K562 (cell line): ENCODE measurements at regions not wholly inside any gene's neighbourhood (a gene's known extent, or its start where the extent isn't known, plus 50 kb on each side); places are given as distances from the start of the nearest gene placed in this dataset.

Source experiments
- ATAC-seq: fragments of 200-7000 bp; cut with Tn5 transposase; 3 replicates; pipeline ENCODE4 v1.9.1; 2020; ENCODE audit warnings: moderate library complexity
- BruUV-seq: library from RNA; stranded (reverse); fragments of 400-500 nt; replicated peaks from 2 replicates; lab custom pipeline; 2021; lab: Mats Ljungman, UMichigan
- CTCF ChIA-PET: fragments of 300-600 bp; formaldehyde crosslinking; extraction: SDS; loops from one replicate; lab custom pipeline; 2021; ENCODE audit warnings: low intra/inter-chr PET ratio; lab: Yijun Ruan, JAX
- POLR2A ChIA-PET: fragments of 300-600, 350-650 bp; sonication (Branson Sonifier 250); formaldehyde crosslinking; extraction: SDS; loops from one replicate; lab custom pipeline; 2021; ENCODE audit warnings: antibody characterized with exemption, inconsistent platforms; lab: Yijun Ruan, JAX
- DNase-seq, 4 experiments: peaks; one replicate each; pipeline versions ENCODE4 v3.0.0 to v3.0.0-alpha.2; 2011 to 2018; ENCODE audit warnings: low spot score in 3 of 4, mixed read lengths in 3 of 4; ENCODE audit errors: extremely low read depth in 1 of 4
- FAIRE-seq: peaks from 2 replicates; lab custom pipeline; 2011; peaks lifted over from hg19 to GRCh38; lab: Jason Lieb, UNC
- H2AFZ ChIP-seq: 2 replicates; pipeline ENCODE4 v1.6.0; 2011; ENCODE audit warnings: low read depth, low read length, control low read depth, inconsistent platforms
- H3K27ac ChIP-seq: fragments of 200-600 bp; 3 replicates; pipeline ENCODE4 v1.8.0; 2011; ENCODE audit warnings: low read depth, mild to moderate bottlenecking, control low read depth, inconsistent platforms, low read length, moderate library complexity, mixed read lengths; ENCODE audit errors: extremely low read depth
- H3K27me3 ChIP-seq, 2 experiments: fragments of 300-600 bp in 1 of 2; 2 replicates in 1 of 2; 3 replicates in 1 of 2; pipeline versions ENCODE4 v1.6.0 to v1.8.0; 2011; ENCODE audit warnings: inconsistent platforms in 2 of 2, low read length in 2 of 2, mild to moderate bottlenecking in 1 of 2, mixed read lengths in 1 of 2, moderate library complexity in 1 of 2; ENCODE audit not compliant: control insufficient read depth in 2 of 2, insufficient read depth in 2 of 2
- H3K36me3 ChIP-seq: fragments of 300-600 bp; 3 replicates; pipeline ENCODE4 v1.8.0; 2011; ENCODE audit warnings: mild to moderate bottlenecking, low read length, inconsistent platforms; ENCODE audit not compliant: control insufficient read depth, insufficient read depth
- H3K4me1 ChIP-seq, 2 experiments: fragments of 200-600 bp in 1 of 2; replicated peaks in 1 of 2; 2 replicates in 1 of 2; 3 replicates in 1 of 2; pipeline versions ENCODE4 v1.5.1 to v1.8.0; 2011; ENCODE audit warnings: inconsistent platforms in 2 of 2, low read length in 2 of 2, mild to moderate bottlenecking in 1 of 2, mixed read lengths in 1 of 2, moderate library complexity in 1 of 2; ENCODE audit not compliant: control insufficient read depth in 2 of 2, insufficient read depth in 2 of 2
- H3K4me2 ChIP-seq: 2 replicates; pipeline ENCODE4 v1.6.1; 2011; ENCODE audit warnings: low read length, control low read depth, inconsistent platforms, mixed read lengths; ENCODE audit not compliant: insufficient read depth
- H3K4me3 ChIP-seq: fragments of 200-600 bp; sonication (generic), shearing (Covaris generic); 2 replicates; pipeline ENCODE4 v1.5.1; 2016; ENCODE audit warnings: control low read depth, inconsistent platforms
- H3K79me2 ChIP-seq: fragments of 200-600 bp; 3 replicates; pipeline ENCODE4 v1.8.0; 2011; ENCODE audit warnings: low read length, inconsistent platforms; ENCODE audit not compliant: control insufficient read depth, insufficient read depth
- H3K9ac ChIP-seq, 2 experiments: 2 replicates each; pipeline versions ENCODE4 v1.6.0 to v1.6.1; 2011; ENCODE audit warnings: low read depth in 2 of 2, low read length in 2 of 2, control low read depth in 1 of 2, inconsistent platforms in 1 of 2, mild to moderate bottlenecking in 1 of 2, mixed read lengths in 1 of 2; ENCODE audit not compliant: insufficient read depth in 1 of 2
- H3K9me1 ChIP-seq: one replicate; pipeline ENCODE4 v1.6.0; 2011; ENCODE audit warnings: inconsistent platforms, mild to moderate bottlenecking, low read length, moderate library complexity; ENCODE audit not compliant: control insufficient read depth, insufficient read depth
- H3K9me3 ChIP-seq: replicated peaks from 2 replicates; pipeline ENCODE4 v1.5.1; 2011; ENCODE audit warnings: low read depth, low read length, inconsistent platforms; ENCODE audit not compliant: control insufficient read depth, insufficient read depth
- H4K20me1 ChIP-seq: replicated peaks from 2 replicates; pipeline ENCODE4 v1.6.1; 2011; ENCODE audit warnings: low read length, inconsistent platforms, mixed read lengths; ENCODE audit not compliant: control insufficient read depth, insufficient read depth
- CUX1 ChIP-seq: fragments of 200-800 bp; sonication (Bioruptor generic); IDR thresholded peaks from 2 replicates; pipeline ENCODE4 v1.6.1; 2016; ENCODE audit warnings: missing genetic modification characterization, missing compliant biosample characterization
- MLLT1 ChIP-seq, 2 experiments: fragments of 450-650 bp; IDR thresholded peaks; 2 replicates each; pipeline ENCODE4 v1.6.1; 2016
- NEUROD1 ChIP-seq: fragments of 150-350 bp; IDR thresholded peaks from 2 replicates; pipeline ENCODE4 v1.6.1; 2014; ENCODE audit warnings: borderline replicate concordance, low read length, low read depth; ENCODE audit not compliant: partially characterized antibody
- SP1 ChIP-seq: sonication (generic); formaldehyde crosslinking; IDR thresholded peaks from 2 replicates; pipeline ENCODE4 v1.8.1; 2022; ENCODE audit warnings: mild to moderate bottlenecking, missing genetic modification reagents
- SRSF3 ChIP-seq: fragments of 200-400 bp; formaldehyde crosslinking; IDR thresholded peaks from 2 replicates; pipeline ENCODE4 v1.6.1; 2016; ENCODE audit warnings: mild to moderate bottlenecking, low read length, moderate library complexity; ENCODE audit not compliant: insufficient read depth
- U2AF1 ChIP-seq: fragments of 200-400 bp; formaldehyde crosslinking; optimal IDR thresholded peaks from 2 replicates; pipeline ENCODE3; 2017; ENCODE audit warnings: mild to moderate bottlenecking, low read depth, low read length, moderate library complexity
- ZNF316 ChIP-seq: fragments of 450-650 bp; IDR thresholded peaks from 2 replicates; pipeline ENCODE4 v1.6.1; 2016
- ZNF76 ChIP-seq: fragments of 250-450 bp; sonication (Bioruptor Pico); IDR thresholded peaks from 2 replicates; pipeline ENCODE4 v1.4.0; 2020; ENCODE audit warnings: mild to moderate bottlenecking, moderate library complexity, borderline replicate concordance
- WGBS: fragments of 100-300 bp; shearing (Covaris generic); methylation state at CpG from one replicate; pipeline ENCODE4 v1.1.6; 2016; ENCODE audit warnings: low coverage, mixed read lengths; ENCODE audit not compliant: insufficient coverage; ENCODE audit errors: missing lambda C conversion rate; 5-methylcytosine and 5-hydroxymethylcytosine counted together
- in situ Hi-C: fragments of 300-500 bp; cut with MboI; formaldehyde crosslinking; loops from 4 replicates; pipeline ENCODE4 v1.15.0; 2018; ENCODE audit warnings: inconsistent platforms, mixed read lengths
- intact Hi-C: fragments of 100-400 bp; cut with micrococcal nuclease; formaldehyde crosslinking; loops from 2 replicates; pipeline ENCODE4 v1.14.2; 2022

GRCh38 chr4:160213366-160213765, 1110.5 kb downstream of the RAPGEF2 start (continued):
- TF ChIP-seq ZNF76 (CRISPR knock-in tag) (no peak), SP1 (CRISPR knock-in tag) (no peak), SRSF3 (no peak), NEUROD1 (no peak), CUX1 (CRISPR knock-in tag) (no peak), U2AF1 (no peak)

- H3K27me3 ChIP-seq = no peaks in the 10 kb centered on the region
- ATAC-seq (no peak), FAIRE-seq (no peak), DNase-seq (no peak)
- POLR2A ChIA-PET = no interaction called here
- no peaks in the 10 kb centered on the region for H4K20me1 ChIP-seq
- CTCF ChIA-PET = no interaction called here
- H3K9me1 ChIP-seq = no peaks in the 10 kb centered on the region
- H3K9ac ChIP-seq = no peak overlapping the region
- no peaks in the 10 kb centered on the region for H3K9me3 ChIP-seq
- intact Hi-C loops (no loop called here), in situ Hi-C loops (no loop called here)
- no peaks in the 10 kb centered on the region for H3K4me1 ChIP-seq
- H3K4me3 ChIP-seq = no peak overlapping the region
- TF ChIP-seq ZNF316 (0 out of 2 replicates have a peak, but pooled peaks have one; percentile 3), MLLT1 (IDR thresholded peaks at IDR 0.05) (no peak)
- no peaks in the 10 kb centered on the region for H3K36me3 ChIP-seq
- H2AFZ ChIP-seq = no peak overlapping the region
- no peaks in the 10 kb centered on the region for H3K79me2 ChIP-seq
- WGBS = no CpG with 5 or more reads among the region's 1 CpG
- BruUV-seq = no TSS peak
- no peak overlapping the region for H3K27ac ChIP-seq
- no peak overlapping the region for H3K4me2 ChIP-seq
Observed at GRCh38 chr4:160217352-160217751, 1114.5 kb downstream of the RAPGEF2 start.
